A549 (cell line): ENCODE measurements at regions not wholly inside any gene's neighbourhood (a gene's known extent, or its start where the extent isn't known, plus 50 kb on each side); places are given as distances from the start of the nearest gene placed in this dataset.

Experiments
- CEBPB ChIP-seq, 2 experiments: fragments of >200 bp in 1 of 2; sonication (Bioruptor Twin) in 1 of 2; formaldehyde crosslinking in 1 of 2; IDR thresholded peaks; 2 replicates each; pipeline ENCODE4 v1.6.1; 2012 to 2016
- FOSL2 ChIP-seq, 2 experiments: fragments of 450-650 bp in 1 of 2; fragments of >200 bp in 1 of 2; sonication (Bioruptor Twin) in 1 of 2; formaldehyde crosslinking; IDR thresholded peaks; 2 replicates each; pipeline versions ENCODE4 v1.5.0 to v1.6.1; 2016 to 2020; ENCODE audit warnings: mild to moderate bottlenecking in 1 of 2, moderate library complexity in 1 of 2
- JUN ChIP-seq, 2 experiments: fragments of >200 bp; sonication (Bioruptor Twin); formaldehyde crosslinking; IDR thresholded peaks; 2 replicates in 1 of 2; 3 replicates in 1 of 2; pipeline ENCODE4 v1.6.1; 2016 to 2017
- MAFK ChIP-seq: fragments of 450-650 bp; IDR thresholded peaks from 2 replicates; pipeline ENCODE4 v1.6.1; 2014; ENCODE audit not compliant: partially characterized antibody
- MAZ ChIP-seq: fragments of 150-350 bp; IDR thresholded peaks from 2 replicates; pipeline ENCODE4 v1.6.1; 2014; ENCODE audit warnings: antibody characterized with exemption, low read depth, low read length, borderline replicate concordance
- NPAS2 ChIP-seq: fragments of 250-450 bp; sonication (Bioruptor Pico); IDR thresholded peaks from 2 replicates; pipeline ENCODE4 v1.8.0; 2022; ENCODE audit warnings: mild to moderate bottlenecking, moderate library complexity, borderline replicate concordance
- POLR2A ChIP-seq: IDR thresholded peaks from 2 replicates; pipeline ENCODE4 v1.6.1; 2012; ENCODE audit warnings: mild to moderate bottlenecking, low read length
- SMC3 ChIP-seq: fragments of >200 bp; sonication (Bioruptor Twin); formaldehyde crosslinking; IDR thresholded peaks from 3 replicates; pipeline ENCODE4 v1.6.1; 2018; ENCODE audit warnings: inconsistent platforms
- TF ChIP-seq, protein P1 (sequence below): fragments of >200 bp; sonication (Bioruptor Twin); formaldehyde crosslinking; IDR thresholded peaks from 3 replicates; pipeline ENCODE4 v1.5.1; 2016
- TF ChIP-seq, protein P2 (sequence below): IDR thresholded peaks from 2 replicates; pipeline ENCODE4 v1.6.1; 2012
- TF ChIP-seq, protein P3 (sequence below): IDR thresholded peaks from 2 replicates; pipeline ENCODE4 v1.6.1; 2012

DNA sequence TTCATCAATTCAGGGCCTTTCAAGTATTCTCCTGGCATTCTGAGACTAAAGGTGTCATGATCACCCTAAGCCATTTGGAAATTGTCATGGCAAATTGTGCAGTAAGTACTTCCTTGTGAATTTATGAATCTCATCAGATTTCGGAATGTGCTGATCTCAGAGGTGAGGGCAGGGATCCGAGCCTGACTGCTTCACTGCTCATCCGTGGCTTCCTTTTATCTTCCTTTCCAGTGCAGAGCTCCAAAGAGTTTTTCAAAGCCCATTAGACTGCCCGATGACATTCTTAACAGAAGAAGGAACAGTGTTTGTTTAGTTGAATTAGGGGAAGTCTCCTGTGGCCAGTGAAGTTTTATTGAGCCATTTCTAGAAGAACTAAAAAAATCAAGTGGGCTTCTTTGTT, 182.8 kb upstream of the GDNF start:
- TF ChIP-seq POLR2A: no peak
- TF ChIP-seq, protein P1, sequence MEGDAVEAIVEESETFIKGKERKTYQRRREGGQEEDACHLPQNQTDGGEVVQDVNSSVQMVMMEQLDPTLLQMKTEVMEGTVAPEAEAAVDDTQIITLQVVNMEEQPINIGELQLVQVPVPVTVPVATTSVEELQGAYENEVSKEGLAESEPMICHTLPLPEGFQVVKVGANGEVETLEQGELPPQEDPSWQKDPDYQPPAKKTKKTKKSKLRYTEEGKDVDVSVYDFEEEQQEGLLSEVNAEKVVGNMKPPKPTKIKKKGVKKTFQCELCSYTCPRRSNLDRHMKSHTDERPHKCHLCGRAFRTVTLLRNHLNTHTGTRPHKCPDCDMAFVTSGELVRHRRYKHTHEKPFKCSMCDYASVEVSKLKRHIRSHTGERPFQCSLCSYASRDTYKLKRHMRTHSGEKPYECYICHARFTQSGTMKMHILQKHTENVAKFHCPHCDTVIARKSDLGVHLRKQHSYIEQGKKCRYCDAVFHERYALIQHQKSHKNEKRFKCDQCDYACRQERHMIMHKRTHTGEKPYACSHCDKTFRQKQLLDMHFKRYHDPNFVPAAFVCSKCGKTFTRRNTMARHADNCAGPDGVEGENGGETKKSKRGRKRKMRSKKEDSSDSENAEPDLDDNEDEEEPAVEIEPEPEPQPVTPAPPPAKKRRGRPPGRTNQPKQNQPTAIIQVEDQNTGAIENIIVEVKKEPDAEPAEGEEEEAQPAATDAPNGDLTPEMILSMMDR: no peak
- no peak for TF ChIP-seq FOSL2 (IDR thresholded peaks at IDR 0.05)
- no peak for TF ChIP-seq FOSL2 (CRISPR knock-in tag; IDR thresholded peaks at IDR 0.05)
- no peak for TF ChIP-seq MAFK
- TF ChIP-seq, protein P2, sequence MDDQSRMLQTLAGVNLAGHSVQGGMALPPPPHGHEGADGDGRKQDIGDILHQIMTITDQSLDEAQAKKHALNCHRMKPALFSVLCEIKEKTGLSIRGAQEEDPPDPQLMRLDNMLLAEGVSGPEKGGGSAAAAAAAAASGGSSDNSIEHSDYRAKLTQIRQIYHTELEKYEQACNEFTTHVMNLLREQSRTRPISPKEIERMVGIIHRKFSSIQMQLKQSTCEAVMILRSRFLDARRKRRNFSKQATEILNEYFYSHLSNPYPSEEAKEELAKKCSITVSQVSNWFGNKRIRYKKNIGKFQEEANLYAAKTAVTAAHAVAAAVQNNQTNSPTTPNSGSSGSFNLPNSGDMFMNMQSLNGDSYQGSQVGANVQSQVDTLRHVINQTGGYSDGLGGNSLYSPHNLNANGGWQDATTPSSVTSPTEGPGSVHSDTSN: no peak
- TF ChIP-seq MAZ: no peak
- TF ChIP-seq SMC3: no peak
- TF ChIP-seq, protein P3, sequence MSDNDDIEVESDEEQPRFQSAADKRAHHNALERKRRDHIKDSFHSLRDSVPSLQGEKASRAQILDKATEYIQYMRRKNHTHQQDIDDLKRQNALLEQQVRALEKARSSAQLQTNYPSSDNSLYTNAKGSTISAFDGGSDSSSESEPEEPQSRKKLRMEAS: no peak
- TF ChIP-seq CEBPB (IDR thresholded peaks at IDR 0.05): no peak
- TF ChIP-seq JUN (IDR thresholded peaks at IDR 0.05): no peak
- TF ChIP-seq NPAS2 (CRISPR knock-in tag): no peak
